ENCODE measurements at regions not wholly inside any gene's neighbourhood (a gene's known extent, or its start where the extent isn't known, plus 50 kb on each side); places are given as distances from the start of the nearest gene placed in this dataset.

GRCh38 chr10:118966076-118966849 is 63.3 kb upstream of the NANOS1 start:
- H3K9me3 ChIP-seq = no peaks in the 10 kb centered on the region
- peaks cover 0 to 9% (median 0%) of the 10 kb centered on the region in 4 donors for H3K4me1 ChIP-seq
- no peak for DNase-seq (ENCODE audit: low spot score in 2 of 2)
- no peak overlapping the region for H3K4me3 ChIP-seq
- WGBS, 2 donors = 60% methylated on average over 12 to 13 of the region's 14 CpGs
- H3K27ac ChIP-seq = no peak overlapping the region
- TF ChIP-seq, protein P1, sequence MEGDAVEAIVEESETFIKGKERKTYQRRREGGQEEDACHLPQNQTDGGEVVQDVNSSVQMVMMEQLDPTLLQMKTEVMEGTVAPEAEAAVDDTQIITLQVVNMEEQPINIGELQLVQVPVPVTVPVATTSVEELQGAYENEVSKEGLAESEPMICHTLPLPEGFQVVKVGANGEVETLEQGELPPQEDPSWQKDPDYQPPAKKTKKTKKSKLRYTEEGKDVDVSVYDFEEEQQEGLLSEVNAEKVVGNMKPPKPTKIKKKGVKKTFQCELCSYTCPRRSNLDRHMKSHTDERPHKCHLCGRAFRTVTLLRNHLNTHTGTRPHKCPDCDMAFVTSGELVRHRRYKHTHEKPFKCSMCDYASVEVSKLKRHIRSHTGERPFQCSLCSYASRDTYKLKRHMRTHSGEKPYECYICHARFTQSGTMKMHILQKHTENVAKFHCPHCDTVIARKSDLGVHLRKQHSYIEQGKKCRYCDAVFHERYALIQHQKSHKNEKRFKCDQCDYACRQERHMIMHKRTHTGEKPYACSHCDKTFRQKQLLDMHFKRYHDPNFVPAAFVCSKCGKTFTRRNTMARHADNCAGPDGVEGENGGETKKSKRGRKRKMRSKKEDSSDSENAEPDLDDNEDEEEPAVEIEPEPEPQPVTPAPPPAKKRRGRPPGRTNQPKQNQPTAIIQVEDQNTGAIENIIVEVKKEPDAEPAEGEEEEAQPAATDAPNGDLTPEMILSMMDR (IDR thresholded peaks at IDR 0.05) = no peak
- TF ChIP-seq POLR2A (IDR thresholded peaks at IDR 0.05) = no peak
- TF ChIP-seq EP300 (IDR thresholded peaks at IDR 0.05) = no peak
- no peaks in the 10 kb centered on the region for H3K27me3 ChIP-seq
- H3K36me3 ChIP-seq = no peaks in the 10 kb centered on the region

DNA sequence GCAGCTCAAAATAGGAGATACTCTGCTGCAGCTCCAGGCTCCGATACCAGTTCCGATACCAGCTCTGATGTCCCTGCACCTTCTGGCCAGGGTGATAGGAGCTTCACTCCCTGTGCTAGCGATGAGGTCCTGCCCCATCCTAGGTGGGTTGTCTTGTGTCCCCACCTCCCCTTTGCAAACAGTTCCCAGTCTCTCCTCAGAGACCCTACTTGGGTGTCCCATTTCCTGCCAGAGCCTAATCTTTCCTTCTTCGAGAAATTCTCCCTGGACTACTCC is 62.7 kb upstream of the NANOS1 start:
- peaks cover 0 to 9% (median 0%) of the 10 kb centered on the region in 4 donors for H3K4me1 ChIP-seq
- no peak for DNase-seq (ENCODE audit: low spot score in 2 of 2)
- no peaks in the 10 kb centered on the region for H3K27me3 ChIP-seq
- H3K9me3 ChIP-seq = no peaks in the 10 kb centered on the region
- H3K27ac ChIP-seq = no peak overlapping the region
- TF ChIP-seq POLR2A (IDR thresholded peaks at IDR 0.05) (no peak), EP300 (IDR thresholded peaks at IDR 0.05) (no peak)
- TF ChIP-seq, protein P1 (IDR thresholded peaks at IDR 0.05) = no peak
- H3K36me3 ChIP-seq = no peaks in the 10 kb centered on the region
- H3K4me3 ChIP-seq = no peak overlapping the region
- 83 to 90% methylated on average over 4 of the region's 4 CpGs for WGBS, 2 donors

- no peak for TF ChIP-seq EP300 (IDR thresholded peaks at IDR 0.05)
- no peak for TF ChIP-seq POLR2A (IDR thresholded peaks at IDR 0.05)
- TF ChIP-seq, protein P1 (IDR thresholded peaks at IDR 0.05) = no peak
- Histone ChIP-seq H3K27me3 (no peaks in the 10 kb centered on the region), H3K9me3 (no peaks in the 10 kb centered on the region), H3K27ac (no peak overlapping the region), H3K4me1 (peaks cover 0 to 9% (median 0%) of the 10 kb centered on the region in 4 donors), H3K4me3 (no peak overlapping the region), H3K36me3 (no peaks in the 10 kb centered on the region)
- DNase-seq (ENCODE audit: low spot score in 2 of 2) = no peak
- 80 to 86% methylated on average over 6 to 7 of the region's 7 CpGs for WGBS, 2 donors
Observed at GRCh38 chr10:118967160-118967559, 62.4 kb upstream of the NANOS1 start.

- H3K4me1 ChIP-seq = peaks cover 0 to 9% (median 0%) of the 10 kb centered on the region in 4 donors
- no peak overlapping the region for H3K4me3 ChIP-seq
- 66 to 68% methylated on average over 6 to 8 of the region's 8 CpGs for WGBS, 2 donors
- TF ChIP-seq, protein P1 (IDR thresholded peaks at IDR 0.05) = no peak
- no peak for TF ChIP-seq POLR2A (IDR thresholded peaks at IDR 0.05)
- TF ChIP-seq EP300 (IDR thresholded peaks at IDR 0.05) = no peak
- no peak for DNase-seq (ENCODE audit: low spot score in 2 of 2)
- no peak overlapping the region for H3K27ac ChIP-seq
- H3K36me3 ChIP-seq = no peaks in the 10 kb centered on the region
- no peaks in the 10 kb centered on the region for H3K9me3 ChIP-seq
- H3K27me3 ChIP-seq = no peaks in the 10 kb centered on the region
Observed at GRCh38 chr10:118968060-118968459, 61.5 kb upstream of the NANOS1 start.

GRCh38 chr10:118968482-118968881 is 61.0 kb upstream of the NANOS1 start:
- Histone ChIP-seq H3K4me1 (peaks cover 0 to 9% (median 0%) of the 10 kb centered on the region in 4 donors), H3K27me3 (no peaks in the 10 kb centered on the region), H3K36me3 (no peaks in the 10 kb centered on the region), H3K27ac (no peak overlapping the region), H3K4me3 (no peak overlapping the region), H3K9me3 (peaks cover 0 to 4% (median 0%) of the 10 kb centered on the region in 4 donors)
- TF ChIP-seq EP300 (IDR thresholded peaks at IDR 0.05) (no peak), POLR2A (IDR thresholded peaks at IDR 0.05) (no peak)
- TF ChIP-seq, protein P1 (IDR thresholded peaks at IDR 0.05) = no peak
- 70 to 78% methylated on average over 10 to 11 of the region's 11 CpGs for WGBS, 2 donors
- DNase-seq (ENCODE audit: low spot score in 2 of 2) = no peak
